Pancreas (tissue), 10 donors: ENCODE measurements at regions not wholly inside any gene's neighbourhood (a gene's known extent, or its start where the extent isn't known, plus 50 kb on each side); places are given as distances from the start of the nearest gene placed in this dataset.

Experiments
- ATAC-seq, 4 donors: fragments of 200-7000 bp; cut with Tn5 transposase; one replicate each; pipeline versions ENCODE4 v1.8.0 to v1.9.1; 2020; ENCODE audit warnings: mild to moderate bottlenecking in 4 of 4, moderate library complexity in 4 of 4
- DNase-seq, 6 donors: peaks; one replicate each; pipeline ENCODE4 v3.0.0-alpha.2; 2020
- FAIRE-seq: peaks from 2 replicates; lab custom pipeline; 2012; peaks lifted over from hg19 to GRCh38; lab: Jason Lieb, UNC
- H3K27ac ChIP-seq, 4 donors: fragments of 200-600 bp; sonication (generic); 1 replicate in 3 of 4; 2 replicates in 1 of 4; pipeline versions ENCODE4 v1.5.0 to v1.8.0; 2020
- H3K27me3 ChIP-seq, 4 donors: fragments of 200-600 bp; one replicate each; pipeline ENCODE4 v1.8.0; 2021
- H3K36me3 ChIP-seq, 3 donors: fragments of 200-600 bp; sonication (generic) in 1 of 3; one replicate each; pipeline versions ENCODE4 v1.5.0 to v1.8.0; 2020 to 2021
- H3K4me1 ChIP-seq, 3 donors: fragments of 200-600 bp; one replicate each; pipeline ENCODE4 v1.8.0; 2021
- H3K4me3 ChIP-seq, 4 donors: fragments of 200-600 bp; sonication (generic) in 2 of 4; one replicate each; pipeline versions ENCODE4 v1.5.0 to v1.8.0; 2020 to 2021
- H3K9me3 ChIP-seq, 4 donors: fragments of 200-600 bp; one replicate each; pipeline ENCODE4 v1.8.0; 2021
- CTCF ChIP-seq, 4 donors: fragments of 200-600 bp; sonication (generic) in 3 of 4; IDR thresholded peaks; one replicate each; pipeline versions ENCODE4 v1.5.0 to v1.8.0; 2021; ENCODE audit warnings: antibody characterized with exemption in 4 of 4
- WGBS, 2 donors: extraction: QIAGEN DNeasy Blood & Tissue Kit; methylation state at CpG; one replicate each; pipeline ENCODE4 v1.1.7; 2013; 5-methylcytosine and 5-hydroxymethylcytosine counted together
- intact Hi-C, 3 donors: fragments of 100-400 bp; cut with DNase I; formaldehyde crosslinking; loops; one replicate each; pipeline versions ENCODE4 v1.11.1 to v1.14.2; 2022
- donor health status: healthy with polysubstance abuse.
- donor health status: DM: no; HTN: no; CAD: no; lungs with moderate emphysema.
- donor health status: DM: no; HTN: no; CAD: no.
- donor health status: control.
- donor health status: control.
- donor health status: Bipolar disorder and iron deficiency.
- donor health status: DM: yes; HTN: yes; CAD: no.
- donor health status: DM: no; HTN: no; CAD: no.
- donor health status: DM: no; HTN: no; CAD: no.
- donor health status: DM: yes; HTN: yes; CAD: no.

- intact Hi-C loops: no loop called here
- H3K27me3 ChIP-seq: no peaks in the 10 kb centered on the region
- H3K4me3 ChIP-seq: no peak overlapping the region
- no peak for ATAC-seq
- TF ChIP-seq CTCF (IDR thresholded peaks at IDR 0.05): no peak
- no peak overlapping the region for H3K27ac ChIP-seq
- FAIRE-seq: no peak
- no peaks in the 10 kb centered on the region for H3K9me3 ChIP-seq
- DNase-seq: no peak
- no peaks in the 10 kb centered on the region for H3K36me3 ChIP-seq
- no peaks in the 10 kb centered on the region for H3K4me1 ChIP-seq
- WGBS, 2 donors: 90 to 92% methylated on average over 14 of the region's 14 CpGs
Observed at GRCh38 chr1:175863299-175864050, 120.1 kb upstream of the TNR start.

GRCh38 chr1:175862408-175862807 is 119.0 kb upstream of the TNR start:
- Histone ChIP-seq H3K36me3 (no peaks in the 10 kb centered on the region), H3K4me3 (no peak overlapping the region), H3K27me3 (no peaks in the 10 kb centered on the region), H3K9me3 (no peaks in the 10 kb centered on the region), H3K4me1 (no peaks in the 10 kb centered on the region), H3K27ac (no peak overlapping the region)
- FAIRE-seq (no peak), ATAC-seq (no peak), DNase-seq (no peak)
- TF ChIP-seq CTCF (IDR thresholded peaks at IDR 0.05): no peak
- intact Hi-C loops: no loop called here
- WGBS, 2 donors: 77 to 82% methylated on average over 3 of the region's 3 CpGs

GRCh38 chr1:175861626-175862367 is 118.4 kb upstream of the TNR start:
- no peak for DNase-seq
- WGBS, 2 donors: 73 to 75% methylated on average over 8 of the region's 8 CpGs
- intact Hi-C loops: no loop called here

GRCh38 chr1:175857756-175858155 is 114.4 kb upstream of the TNR start:
- Histone ChIP-seq H3K9me3 (no peaks in the 10 kb centered on the region), H3K27ac (no peak overlapping the region), H3K36me3 (no peaks in the 10 kb centered on the region), H3K27me3 (no peaks in the 10 kb centered on the region), H3K4me1 (no peaks in the 10 kb centered on the region), H3K4me3 (no peak overlapping the region)
- DNase-seq: no peak
- FAIRE-seq: no peak
- intact Hi-C loops: no loop called here
- whole genome bisulfite sequencing, 2 donors: 37 to 42% methylated on average over 6 of the region's 6 CpGs
- no peak for TF ChIP-seq CTCF (IDR thresholded peaks at IDR 0.05)
- no peak for ATAC-seq

More at GRCh38 chr1:175861626-175862367, 118.4 kb upstream of the TNR start:
- ATAC-seq: no peak
- H3K4me3 ChIP-seq: no peak overlapping the region
- no peaks in the 10 kb centered on the region for H3K9me3 ChIP-seq
- no peaks in the 10 kb centered on the region for H3K4me1 ChIP-seq
- no peak overlapping the region for H3K27ac ChIP-seq
- H3K27me3 ChIP-seq: no peaks in the 10 kb centered on the region
- TF ChIP-seq CTCF (IDR thresholded peaks at IDR 0.05): no peak
- FAIRE-seq: no peak
- no peaks in the 10 kb centered on the region for H3K36me3 ChIP-seq

- no peaks in the 10 kb centered on the region for H3K9me3 ChIP-seq
- DNase-seq (no peak), ATAC-seq (no peak), FAIRE-seq (no peak)
- no peak for TF ChIP-seq CTCF (IDR thresholded peaks at IDR 0.05)
- no peak overlapping the region for H3K27ac ChIP-seq
- no peaks in the 10 kb centered on the region for H3K36me3 ChIP-seq
- 74 to 82% methylated on average over 4 of the region's 4 CpGs for WGBS, 2 donors
- H3K27me3 ChIP-seq: no peaks in the 10 kb centered on the region
- intact Hi-C loops: no loop called here
- no peak overlapping the region for H3K4me3 ChIP-seq
- no peaks in the 10 kb centered on the region for H3K4me1 ChIP-seq
Observed at GRCh38 chr1:175853681-175854080, 110.3 kb upstream of the TNR start.
